Lower leg skin (tissue), 3 donors: ENCODE measurements at regions not wholly inside any gene's neighbourhood (a gene's known extent, or its start where the extent isn't known, plus 50 kb on each side); places are given as distances from the start of the nearest gene placed in this dataset.

Experiments used
- POLR2A ChIP-seq, 2 donors: fragments of 450-650 bp; IDR thresholded peaks; one replicate each; pipeline ENCODE4 v1.6.1; 2016 to 2017; ENCODE audit warnings: antibody characterized with exemption in 2 of 2, mild to moderate bottlenecking in 1 of 2, moderate library complexity in 1 of 2
- TF ChIP-seq, protein P1 (sequence below), 3 donors: fragments of 450-650 bp; IDR thresholded peaks; one replicate each; pipeline ENCODE4 v1.5.1; 2016; ENCODE audit warnings: antibody characterized with exemption in 3 of 3, mild to moderate bottlenecking in 3 of 3, moderate library complexity in 2 of 3

DNA sequence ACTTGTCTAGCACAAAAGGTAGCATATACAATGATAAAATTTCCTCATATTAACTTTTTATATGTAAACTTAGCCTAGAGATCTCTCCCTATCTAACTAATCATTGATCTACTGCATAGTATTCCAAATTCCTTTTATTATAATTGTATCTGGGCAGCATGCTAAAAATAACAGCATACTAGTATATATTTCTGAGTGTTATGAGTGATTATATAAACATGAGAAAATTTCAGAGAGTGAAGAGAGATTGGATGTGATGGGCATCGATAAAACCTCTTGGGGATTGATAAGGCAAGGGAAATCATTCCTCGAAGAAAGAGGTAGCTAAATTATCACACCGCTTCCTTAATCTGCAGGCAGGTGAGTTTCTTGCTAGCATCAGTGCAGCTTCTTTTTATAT, 158.2 kb downstream of the HMHB1 start:
- no peak for TF ChIP-seq POLR2A (IDR thresholded peaks at IDR 0.05)
- TF ChIP-seq, protein P1, sequence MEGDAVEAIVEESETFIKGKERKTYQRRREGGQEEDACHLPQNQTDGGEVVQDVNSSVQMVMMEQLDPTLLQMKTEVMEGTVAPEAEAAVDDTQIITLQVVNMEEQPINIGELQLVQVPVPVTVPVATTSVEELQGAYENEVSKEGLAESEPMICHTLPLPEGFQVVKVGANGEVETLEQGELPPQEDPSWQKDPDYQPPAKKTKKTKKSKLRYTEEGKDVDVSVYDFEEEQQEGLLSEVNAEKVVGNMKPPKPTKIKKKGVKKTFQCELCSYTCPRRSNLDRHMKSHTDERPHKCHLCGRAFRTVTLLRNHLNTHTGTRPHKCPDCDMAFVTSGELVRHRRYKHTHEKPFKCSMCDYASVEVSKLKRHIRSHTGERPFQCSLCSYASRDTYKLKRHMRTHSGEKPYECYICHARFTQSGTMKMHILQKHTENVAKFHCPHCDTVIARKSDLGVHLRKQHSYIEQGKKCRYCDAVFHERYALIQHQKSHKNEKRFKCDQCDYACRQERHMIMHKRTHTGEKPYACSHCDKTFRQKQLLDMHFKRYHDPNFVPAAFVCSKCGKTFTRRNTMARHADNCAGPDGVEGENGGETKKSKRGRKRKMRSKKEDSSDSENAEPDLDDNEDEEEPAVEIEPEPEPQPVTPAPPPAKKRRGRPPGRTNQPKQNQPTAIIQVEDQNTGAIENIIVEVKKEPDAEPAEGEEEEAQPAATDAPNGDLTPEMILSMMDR (IDR thresholded peaks at IDR 0.05): no peak
